OCI-LY3 (cell line): ENCODE measurements at regions not wholly inside any gene's neighbourhood (a gene's known extent, or its start where the extent isn't known, plus 50 kb on each side); places are given as distances from the start of the nearest gene placed in this dataset.

ENCODE experiments used
- H2AFZ ChIP-seq: fragments of 200-600, 300-600 bp; shearing (Covaris generic); 2 replicates; pipeline ENCODE4 v1.6.0; 2014; ENCODE audit warnings: antibody characterized with exemption, low read depth, low read length
- H3K27ac ChIP-seq: fragments of 200-600, 300-600 bp; sonication (generic); 2 replicates; pipeline ENCODE4 v1.5.1; 2014; ENCODE audit warnings: mild to moderate bottlenecking, low read length, moderate library complexity, mixed read lengths
- H3K27me3 ChIP-seq: fragments of 200-600, 300-600 bp; sonication (generic); 2 replicates; pipeline ENCODE4 v1.6.1; 2014; ENCODE audit warnings: low read depth, low read length, mixed read lengths
- H3K36me3 ChIP-seq: fragments of 200-600, 300-600 bp; sonication (generic); replicated peaks from 2 replicates; pipeline ENCODE3; 2014; ENCODE audit warnings: low read depth, low read length, mixed read lengths
- H3K4me1 ChIP-seq: fragments of 300-600, 200-600 bp; sonication (generic); 2 replicates; pipeline ENCODE4 v1.6.1; 2014; ENCODE audit warnings: low read length, mixed read lengths
- H3K4me2 ChIP-seq: fragments of 200-600, 300-600 bp; sonication (generic); 2 replicates; pipeline ENCODE4 v1.6.1; 2014; ENCODE audit warnings: low read length, mixed read lengths
- H3K4me3 ChIP-seq: fragments of 300-600, 200-600 bp; sonication (generic); 2 replicates; pipeline ENCODE4 v1.5.1; 2014; ENCODE audit warnings: antibody characterized with exemption, mild to moderate bottlenecking, low read length, moderate library complexity
- H3K79me2 ChIP-seq: fragments of 300-600, 200-600 bp; shearing (Covaris generic); 2 replicates; pipeline ENCODE4 v1.6.1; 2014; ENCODE audit warnings: mild to moderate bottlenecking, low read length, mixed read lengths
- H3K9ac ChIP-seq: fragments of 300-600, 200-600 bp; shearing (Covaris generic); 2 replicates; pipeline ENCODE4 v1.6.0; 2014; ENCODE audit warnings: mild to moderate bottlenecking, low read length, moderate library complexity
- H3K9me3 ChIP-seq: fragments of 200-600, 300-600 bp; shearing (Covaris generic); 2 replicates; pipeline ENCODE4 v1.6.1; 2014; ENCODE audit warnings: low read length, mixed read lengths; ENCODE audit not compliant: insufficient read depth
- H4K20me1 ChIP-seq: fragments of 200-600, 300-600 bp; sonication (generic); 2 replicates; pipeline ENCODE4 v1.6.1; 2016; ENCODE audit warnings: low read length, mixed read lengths; ENCODE audit not compliant: insufficient read depth
- CTCF ChIP-seq: fragments of 200-600, 300-600 bp; sonication (generic); IDR thresholded peaks from 2 replicates; pipeline ENCODE4 v1.5.1; 2014; ENCODE audit warnings: antibody characterized with exemption, low read length, low read depth
- EZH2phosphoT487 ChIP-seq: fragments of 200-600 bp; shearing (Covaris generic); IDR thresholded peaks from 2 replicates; pipeline ENCODE4 v1.6.1; 2018; ENCODE audit warnings: antibody characterized with exemption, mixed run types, low read depth

DNA sequence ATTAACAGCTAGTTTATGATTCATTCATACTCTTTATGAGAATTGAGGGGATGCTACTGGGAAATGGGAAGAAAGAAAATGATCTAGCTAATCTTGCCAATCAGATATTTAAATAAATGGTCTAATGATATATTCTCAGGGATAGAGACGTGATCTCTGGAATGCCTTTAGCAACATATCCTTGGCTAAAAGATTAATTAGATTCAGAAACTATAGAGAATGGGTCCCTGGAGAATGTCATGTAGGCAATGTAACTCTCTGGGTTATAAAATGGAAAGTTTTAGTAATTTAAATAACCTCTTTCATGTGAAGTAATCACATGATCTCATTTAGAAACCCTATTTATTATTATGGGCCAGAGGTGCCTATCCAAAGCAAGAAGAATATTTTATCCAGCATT, 771.0 kb upstream of the CDH2 start:
- Histone ChIP-seq H3K9ac (no peak overlapping the region), H3K36me3 (no peaks in the 10 kb centered on the region), H3K27ac (no peak overlapping the region), H3K4me2 (no peak overlapping the region), H2AFZ (no peak overlapping the region), H3K4me1 (no peaks in the 10 kb centered on the region), H3K27me3 (no peaks in the 10 kb centered on the region), H4K20me1 (no peaks in the 10 kb centered on the region), H3K9me3 (peaks cover 17% of the 10 kb centered on the region; the same call in 1 of the 2 replicates), H3K4me3 (no peak overlapping the region), H3K79me2 (no peaks in the 10 kb centered on the region)
- no peak for TF ChIP-seq CTCF
- no peak for TF ChIP-seq EZH2phosphoT487

DNA sequence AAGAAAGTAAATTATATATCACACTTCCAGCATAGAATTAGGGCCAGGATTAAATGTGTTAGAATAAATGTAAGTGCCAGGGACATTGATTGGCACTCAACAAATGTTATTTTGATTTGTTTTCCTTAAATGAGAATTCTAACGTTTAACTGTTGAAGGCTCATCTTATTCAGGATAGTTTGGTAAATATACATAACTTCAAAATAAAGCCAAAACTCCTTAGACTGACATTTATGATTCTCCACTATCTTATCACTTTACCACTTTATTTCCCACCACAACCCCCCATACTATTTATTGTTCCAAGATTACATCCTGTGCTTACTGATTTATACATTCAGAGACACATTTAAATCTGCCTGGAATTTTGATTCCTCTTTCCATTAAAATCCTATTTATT, 769.5 kb upstream of the CDH2 start:
- TF ChIP-seq CTCF (no peak), EZH2phosphoT487 (no peak)
- Histone ChIP-seq H3K27ac (no peak overlapping the region), H3K4me3 (no peak overlapping the region), H3K4me1 (no peaks in the 10 kb centered on the region), H3K9me3 (peaks cover 4% of the 10 kb centered on the region; the same call in 1 of the 2 replicates), H2AFZ (no peak overlapping the region), H3K79me2 (no peaks in the 10 kb centered on the region), H3K4me2 (no peak overlapping the region), H3K36me3 (no peaks in the 10 kb centered on the region), H4K20me1 (no peaks in the 10 kb centered on the region), H3K9ac (no peak overlapping the region), H3K27me3 (no peaks in the 10 kb centered on the region)

GRCh38 chr18:28922936-28923335, 746.0 kb upstream of the CDH2 start:
- no peak for TF ChIP-seq EZH2phosphoT487
- no peak for TF ChIP-seq CTCF
- Histone ChIP-seq H3K79me2 (no peaks in the 10 kb centered on the region), H2AFZ (no peak overlapping the region), H4K20me1 (no peaks in the 10 kb centered on the region), H3K27ac (no peak overlapping the region), H3K4me1 (no peaks in the 10 kb centered on the region), H3K36me3 (no peaks in the 10 kb centered on the region), H3K4me2 (no peak overlapping the region), H3K9me3 (no peaks in the 10 kb centered on the region), H3K4me3 (no peak overlapping the region), H3K27me3 (no peaks in the 10 kb centered on the region), H3K9ac (no peak overlapping the region)

DNA sequence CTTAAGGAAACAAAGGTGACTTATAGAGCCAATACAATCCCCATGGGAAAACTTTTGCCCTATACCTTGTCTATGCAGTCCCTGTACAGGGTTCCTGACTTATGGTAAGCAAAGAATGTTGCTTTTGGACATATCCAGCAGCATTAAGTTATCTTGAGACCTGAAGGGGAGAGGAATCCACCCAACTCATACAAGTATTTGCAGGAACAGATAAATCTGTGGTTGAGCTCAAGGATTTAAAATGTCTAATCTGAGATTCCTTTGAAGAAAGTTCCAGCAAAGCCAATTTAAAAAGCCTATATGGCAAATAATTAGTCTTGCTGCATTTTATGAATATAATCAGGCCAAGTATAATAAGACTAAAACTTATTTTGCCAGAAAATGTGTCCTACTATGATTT, 739.5 kb upstream of the CDH2 start:
- Histone ChIP-seq H4K20me1 (no peaks in the 10 kb centered on the region), H3K9ac (no peak overlapping the region), H3K36me3 (peaks cover 3% of the 10 kb centered on the region), H3K4me2 (no peak overlapping the region), H3K4me3 (no peak overlapping the region), H3K27ac (no peak overlapping the region), H2AFZ (no peak overlapping the region), H3K4me1 (no peaks in the 10 kb centered on the region), H3K79me2 (no peaks in the 10 kb centered on the region), H3K9me3 (peaks cover under 1% of the 10 kb centered on the region; the same call in 1 of the 2 replicates), H3K27me3 (no peaks in the 10 kb centered on the region)
- TF ChIP-seq EZH2phosphoT487 = no peak
- TF ChIP-seq CTCF = no peak
